ENCODE measurements at regions not wholly inside any gene's neighbourhood (a gene's known extent, or its start where the extent isn't known, plus 50 kb on each side); places are given as distances from the start of the nearest gene placed in this dataset.

DNA sequence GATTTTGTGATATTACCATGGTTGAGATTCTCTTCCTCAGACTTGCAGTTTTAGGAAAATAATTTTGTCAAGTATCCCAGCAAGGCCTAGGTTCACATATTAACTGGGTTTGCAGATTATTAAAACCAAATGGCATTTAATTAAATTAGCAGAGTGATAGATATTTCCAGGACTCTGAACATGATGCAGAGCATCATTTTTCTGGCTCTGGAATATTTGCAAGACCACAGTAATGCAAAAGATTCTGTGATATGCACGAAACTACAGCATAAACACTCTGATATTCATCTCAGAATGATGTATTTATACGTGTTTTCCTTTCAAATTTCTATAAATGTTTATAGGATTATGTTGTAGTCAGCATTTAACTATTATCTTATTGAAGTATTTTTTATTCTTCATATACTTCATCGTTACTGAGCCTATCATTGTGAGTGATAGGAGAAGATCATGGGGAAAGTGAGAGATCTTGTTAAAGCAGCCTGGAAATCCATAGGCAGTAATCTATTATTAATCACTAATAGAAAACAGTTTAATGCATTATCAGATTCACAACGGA is 1245.6 kb downstream of the OTOL1 start:
- Histone ChIP-seq H3K36me3 (no peaks in the 10 kb centered on the region), H3K27me3 (no peaks in the 10 kb centered on the region), H3K9me3 (no peaks in the 10 kb centered on the region), H3K4me1 (no peaks in the 10 kb centered on the region), H3K27ac (no peak overlapping the region), H3K4me3 (no peak overlapping the region)
- intact Hi-C loops (cut with DNase I), result no loop called here
- no peak for DNase-seq (ENCODE audit: extremely low spot score in 2 of 2)
- TF ChIP-seq, protein P1, sequence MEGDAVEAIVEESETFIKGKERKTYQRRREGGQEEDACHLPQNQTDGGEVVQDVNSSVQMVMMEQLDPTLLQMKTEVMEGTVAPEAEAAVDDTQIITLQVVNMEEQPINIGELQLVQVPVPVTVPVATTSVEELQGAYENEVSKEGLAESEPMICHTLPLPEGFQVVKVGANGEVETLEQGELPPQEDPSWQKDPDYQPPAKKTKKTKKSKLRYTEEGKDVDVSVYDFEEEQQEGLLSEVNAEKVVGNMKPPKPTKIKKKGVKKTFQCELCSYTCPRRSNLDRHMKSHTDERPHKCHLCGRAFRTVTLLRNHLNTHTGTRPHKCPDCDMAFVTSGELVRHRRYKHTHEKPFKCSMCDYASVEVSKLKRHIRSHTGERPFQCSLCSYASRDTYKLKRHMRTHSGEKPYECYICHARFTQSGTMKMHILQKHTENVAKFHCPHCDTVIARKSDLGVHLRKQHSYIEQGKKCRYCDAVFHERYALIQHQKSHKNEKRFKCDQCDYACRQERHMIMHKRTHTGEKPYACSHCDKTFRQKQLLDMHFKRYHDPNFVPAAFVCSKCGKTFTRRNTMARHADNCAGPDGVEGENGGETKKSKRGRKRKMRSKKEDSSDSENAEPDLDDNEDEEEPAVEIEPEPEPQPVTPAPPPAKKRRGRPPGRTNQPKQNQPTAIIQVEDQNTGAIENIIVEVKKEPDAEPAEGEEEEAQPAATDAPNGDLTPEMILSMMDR (IDR thresholded peaks at IDR 0.05), result no peak
- TF ChIP-seq POLR2AphosphoS5 (IDR thresholded peaks at IDR 0.05; ENCODE audit: insufficient read depth in 1 of 2, low read depth in 1 of 2), result no peak
- no peak for TF ChIP-seq POLR2A (IDR thresholded peaks at IDR 0.05)

DNA sequence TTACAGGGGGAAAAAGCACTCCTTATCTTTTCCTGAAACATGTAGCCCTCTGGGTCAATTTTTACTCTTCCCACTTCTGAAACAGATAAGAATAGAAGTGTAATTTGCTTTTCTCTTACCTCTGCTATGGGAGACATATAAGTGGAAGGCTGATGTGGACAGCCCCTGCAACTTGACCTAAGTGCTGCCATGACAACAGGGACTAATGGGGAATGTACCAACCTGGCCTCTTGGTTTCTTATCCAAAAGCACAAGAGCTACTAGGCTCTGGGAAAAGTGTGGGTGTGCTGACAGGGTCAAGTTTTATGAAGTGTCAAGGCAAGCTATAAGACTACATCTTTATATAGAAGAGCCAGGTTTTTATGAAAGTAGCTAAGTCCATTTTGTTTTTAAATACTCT is 1246.5 kb downstream of the OTOL1 start:
- H3K27ac ChIP-seq, result no peak overlapping the region
- intact Hi-C loops (cut with DNase I), result no loop called here
- no peak for DNase-seq (ENCODE audit: extremely low spot score in 2 of 2)

DNA sequence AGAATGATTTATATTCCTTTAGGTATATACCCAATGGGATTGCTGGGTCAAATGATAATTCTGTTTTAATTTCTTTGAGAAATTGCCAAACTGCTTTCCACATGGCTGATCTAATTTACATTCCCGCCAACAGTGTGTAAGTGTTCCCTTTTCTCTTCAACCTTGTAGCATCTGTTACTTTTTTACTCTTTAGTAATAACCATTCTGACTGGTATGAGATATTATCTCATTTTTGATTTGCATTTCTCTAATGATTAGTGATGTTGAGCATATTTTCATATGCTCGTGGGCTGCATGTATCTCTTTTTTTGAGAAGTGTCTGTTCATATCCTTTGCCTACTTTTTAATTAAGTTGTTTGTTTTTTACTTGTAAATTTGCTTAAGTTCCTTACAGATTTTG is 1264.2 kb downstream of the OTOL1 start:
- Histone ChIP-seq H3K27me3 (no peaks in the 10 kb centered on the region), H3K27ac (no peak overlapping the region), H3K4me3 (no peak overlapping the region), H3K4me1 (no peaks in the 10 kb centered on the region), H3K36me3 (no peaks in the 10 kb centered on the region), H3K9me3 (no peaks in the 10 kb centered on the region)
- DNase-seq (ENCODE audit: extremely low spot score in 2 of 2), result no peak
- intact Hi-C loops (cut with DNase I), result no loop called here
- TF ChIP-seq POLR2A (IDR thresholded peaks at IDR 0.05), result no peak
- no peak for TF ChIP-seq POLR2AphosphoS5 (IDR thresholded peaks at IDR 0.05; ENCODE audit: insufficient read depth in 1 of 2, low read depth in 1 of 2)
- TF ChIP-seq, protein P1 (IDR thresholded peaks at IDR 0.05), result no peak

More for the DNA sequence above, 1246.5 kb downstream of the OTOL1 start:
- H3K9me3 ChIP-seq, result no peaks in the 10 kb centered on the region
- no peak for TF ChIP-seq POLR2A (IDR thresholded peaks at IDR 0.05)
- TF ChIP-seq POLR2AphosphoS5 (IDR thresholded peaks at IDR 0.05; ENCODE audit: insufficient read depth in 1 of 2, low read depth in 1 of 2), result no peak
- TF ChIP-seq, protein P1 (IDR thresholded peaks at IDR 0.05), result no peak
- no peaks in the 10 kb centered on the region for H3K36me3 ChIP-seq
- H3K4me1 ChIP-seq, result no peaks in the 10 kb centered on the region
- H3K4me3 ChIP-seq, result no peak overlapping the region
- no peaks in the 10 kb centered on the region for H3K27me3 ChIP-seq

DNA sequence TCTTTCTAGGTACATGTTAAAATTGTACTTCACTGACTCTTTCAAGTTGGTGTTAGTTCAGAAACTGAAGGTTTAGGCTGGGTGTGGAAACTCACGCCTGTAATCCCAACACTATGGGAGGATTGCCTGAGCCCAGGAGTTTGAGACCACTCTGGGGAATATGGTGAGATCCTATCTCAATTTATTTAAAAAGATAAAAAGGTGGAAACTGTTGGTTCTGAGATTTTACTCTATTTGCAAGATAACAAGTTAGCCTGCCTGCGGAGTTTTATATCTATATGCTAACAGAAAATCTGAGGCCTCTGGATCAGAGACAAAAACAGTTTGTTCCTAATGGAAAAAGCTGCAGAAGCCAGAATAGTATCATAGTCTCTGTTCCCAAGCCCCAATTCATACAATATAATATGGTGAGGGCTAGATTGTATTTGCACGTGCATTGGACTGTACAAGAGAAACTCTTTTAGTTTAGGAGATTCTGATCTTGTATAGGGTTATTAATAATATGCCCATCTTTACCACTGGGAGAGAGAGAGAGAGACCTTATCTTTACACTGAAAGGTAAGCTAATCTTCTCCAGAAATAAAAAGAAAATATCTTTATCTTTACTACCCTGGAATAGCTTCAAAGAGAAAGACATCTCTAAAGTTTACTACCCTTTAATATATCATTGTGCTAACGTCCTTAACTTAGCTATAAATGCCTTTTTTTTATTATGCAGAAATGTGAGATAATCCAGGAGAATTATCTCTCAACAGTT is 1267.6 kb downstream of the OTOL1 start:
- Histone ChIP-seq H3K9me3 (no peaks in the 10 kb centered on the region), H3K4me1 (no peaks in the 10 kb centered on the region), H3K27me3 (no peaks in the 10 kb centered on the region), H3K4me3 (no peak overlapping the region), H3K36me3 (no peaks in the 10 kb centered on the region), H3K27ac (no peak overlapping the region)
- intact Hi-C loops (cut with DNase I), result no loop called here
- DNase-seq (ENCODE audit: extremely low spot score in 2 of 2), result no peak
- TF ChIP-seq, protein P1 (IDR thresholded peaks at IDR 0.05), result no peak
- TF ChIP-seq POLR2AphosphoS5 (IDR thresholded peaks at IDR 0.05; ENCODE audit: insufficient read depth in 1 of 2, low read depth in 1 of 2) (no peak), POLR2A (IDR thresholded peaks at IDR 0.05) (no peak)

DNA sequence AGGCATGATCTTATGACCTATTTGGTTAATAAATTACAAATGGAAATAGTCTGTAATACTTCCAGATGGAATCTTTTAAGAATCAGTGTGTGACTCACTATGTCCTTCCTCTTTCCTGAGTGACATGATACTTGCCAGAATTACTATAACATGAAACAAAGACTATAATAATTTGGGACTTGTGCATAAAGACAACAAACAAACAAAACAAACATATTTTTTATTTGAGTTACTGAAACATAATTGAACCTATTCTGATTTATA is 1268.1 kb downstream of the OTOL1 start:
- TF ChIP-seq, protein P1 (IDR thresholded peaks at IDR 0.05), result no peak
- TF ChIP-seq POLR2AphosphoS5 (IDR thresholded peaks at IDR 0.05; ENCODE audit: insufficient read depth in 1 of 2, low read depth in 1 of 2), result no peak
- no peak for TF ChIP-seq POLR2A (IDR thresholded peaks at IDR 0.05)

More for the DNA sequence above, 1268.1 kb downstream of the OTOL1 start:
- no peak for DNase-seq (ENCODE audit: extremely low spot score in 2 of 2)
- no peaks in the 10 kb centered on the region for H3K36me3 ChIP-seq
- H3K4me1 ChIP-seq, result no peaks in the 10 kb centered on the region
- no peaks in the 10 kb centered on the region for H3K9me3 ChIP-seq
- H3K4me3 ChIP-seq, result no peak overlapping the region
- intact Hi-C loops (cut with DNase I), result no loop called here
- no peak overlapping the region for H3K27ac ChIP-seq
- H3K27me3 ChIP-seq, result no peaks in the 10 kb centered on the region
